K562 (cell line): ENCODE measurements at regions not wholly inside any gene's neighbourhood (a gene's known extent, or its start where the extent isn't known, plus 50 kb on each side); places are given as distances from the start of the nearest gene placed in this dataset.

Experiments used
- ATAC-seq: fragments of 200-7000 bp; cut with Tn5 transposase; 3 replicates; pipeline ENCODE4 v1.9.1; 2020; ENCODE audit warnings: moderate library complexity
- BruUV-seq: library from RNA; stranded (reverse); fragments of 400-500 nt; replicated peaks from 2 replicates; lab custom pipeline; 2021; lab: Mats Ljungman, UMichigan
- CTCF ChIA-PET: fragments of 300-600 bp; formaldehyde crosslinking; extraction: SDS; loops from one replicate; lab custom pipeline; 2021; ENCODE audit warnings: low intra/inter-chr PET ratio; lab: Yijun Ruan, JAX
- POLR2A ChIA-PET: fragments of 300-600, 350-650 bp; sonication (Branson Sonifier 250); formaldehyde crosslinking; extraction: SDS; loops from one replicate; lab custom pipeline; 2021; ENCODE audit warnings: antibody characterized with exemption, inconsistent platforms; lab: Yijun Ruan, JAX
- DNase-seq, 4 experiments: peaks; one replicate each; pipeline versions ENCODE4 v3.0.0 to v3.0.0-alpha.2; 2011 to 2018; ENCODE audit warnings: low spot score in 3 of 4, mixed read lengths in 3 of 4; ENCODE audit errors: extremely low read depth in 1 of 4
- FAIRE-seq: peaks from 2 replicates; lab custom pipeline; 2011; peaks lifted over from hg19 to GRCh38; lab: Jason Lieb, UNC
- H2AFZ ChIP-seq: 2 replicates; pipeline ENCODE4 v1.6.0; 2011; ENCODE audit warnings: low read depth, low read length, control low read depth, inconsistent platforms
- H3K27ac ChIP-seq: fragments of 200-600 bp; 3 replicates; pipeline ENCODE4 v1.8.0; 2011; ENCODE audit warnings: low read depth, mild to moderate bottlenecking, control low read depth, inconsistent platforms, low read length, moderate library complexity, mixed read lengths; ENCODE audit errors: extremely low read depth
- H3K27me3 ChIP-seq, 2 experiments: fragments of 300-600 bp in 1 of 2; 2 replicates in 1 of 2; 3 replicates in 1 of 2; pipeline versions ENCODE4 v1.6.0 to v1.8.0; 2011; ENCODE audit warnings: inconsistent platforms in 2 of 2, low read length in 2 of 2, mild to moderate bottlenecking in 1 of 2, mixed read lengths in 1 of 2, moderate library complexity in 1 of 2; ENCODE audit not compliant: control insufficient read depth in 2 of 2, insufficient read depth in 2 of 2
- H3K36me3 ChIP-seq: fragments of 300-600 bp; 3 replicates; pipeline ENCODE4 v1.8.0; 2011; ENCODE audit warnings: mild to moderate bottlenecking, low read length, inconsistent platforms; ENCODE audit not compliant: control insufficient read depth, insufficient read depth
- H3K4me1 ChIP-seq, 2 experiments: fragments of 200-600 bp in 1 of 2; replicated peaks in 1 of 2; 2 replicates in 1 of 2; 3 replicates in 1 of 2; pipeline versions ENCODE4 v1.5.1 to v1.8.0; 2011; ENCODE audit warnings: inconsistent platforms in 2 of 2, low read length in 2 of 2, mild to moderate bottlenecking in 1 of 2, mixed read lengths in 1 of 2, moderate library complexity in 1 of 2; ENCODE audit not compliant: control insufficient read depth in 2 of 2, insufficient read depth in 2 of 2
- H3K4me2 ChIP-seq: 2 replicates; pipeline ENCODE4 v1.6.1; 2011; ENCODE audit warnings: low read length, control low read depth, inconsistent platforms, mixed read lengths; ENCODE audit not compliant: insufficient read depth
- H3K4me3 ChIP-seq: fragments of 200-600 bp; sonication (generic), shearing (Covaris generic); 2 replicates; pipeline ENCODE4 v1.5.1; 2016; ENCODE audit warnings: control low read depth, inconsistent platforms
- H3K79me2 ChIP-seq: fragments of 200-600 bp; 3 replicates; pipeline ENCODE4 v1.8.0; 2011; ENCODE audit warnings: low read length, inconsistent platforms; ENCODE audit not compliant: control insufficient read depth, insufficient read depth
- H3K9ac ChIP-seq, 2 experiments: 2 replicates each; pipeline versions ENCODE4 v1.6.0 to v1.6.1; 2011; ENCODE audit warnings: low read depth in 2 of 2, low read length in 2 of 2, control low read depth in 1 of 2, inconsistent platforms in 1 of 2, mild to moderate bottlenecking in 1 of 2, mixed read lengths in 1 of 2; ENCODE audit not compliant: insufficient read depth in 1 of 2
- H3K9me1 ChIP-seq: one replicate; pipeline ENCODE4 v1.6.0; 2011; ENCODE audit warnings: inconsistent platforms, mild to moderate bottlenecking, low read length, moderate library complexity; ENCODE audit not compliant: control insufficient read depth, insufficient read depth
- H3K9me3 ChIP-seq: replicated peaks from 2 replicates; pipeline ENCODE4 v1.5.1; 2011; ENCODE audit warnings: low read depth, low read length, inconsistent platforms; ENCODE audit not compliant: control insufficient read depth, insufficient read depth
- H4K20me1 ChIP-seq: replicated peaks from 2 replicates; pipeline ENCODE4 v1.6.1; 2011; ENCODE audit warnings: low read length, inconsistent platforms, mixed read lengths; ENCODE audit not compliant: control insufficient read depth, insufficient read depth
- ETV1 ChIP-seq: fragments of 450-650 bp; conservative IDR thresholded peaks from 2 replicates; pipeline ENCODE4 v1.6.1; 2016; ENCODE audit warnings: missing genetic modification characterization, control low read depth, low read depth, missing compliant biosample characterization
- GATA2 ChIP-seq: sonication (generic); formaldehyde crosslinking; IDR thresholded peaks from 2 replicates; pipeline ENCODE4 v1.4.0; 2020; ENCODE audit warnings: mild to moderate bottlenecking, missing genetic modification reagents
- ILF3 ChIP-seq: fragments of 450-650 bp; IDR thresholded peaks from 2 replicates; pipeline ENCODE4 v1.6.1; 2018; ENCODE audit warnings: antibody characterized with exemption, mild to moderate bottlenecking, moderate library complexity, borderline replicate concordance
- KDM2B ChIP-seq: fragments of 250-450 bp; sonication (Bioruptor Pico); IDR thresholded peaks from 2 replicates; pipeline ENCODE4 v1.8.0; 2021; ENCODE audit warnings: mild to moderate bottlenecking, moderate library complexity
- LEF1 ChIP-seq: fragments of 450-650 bp; IDR thresholded peaks from 2 replicates; pipeline ENCODE4 v1.6.1; 2016; ENCODE audit warnings: mild to moderate bottlenecking
- MYBL2 ChIP-seq, 2 experiments: fragments of 450-650 bp in 1 of 2; sonication (generic) in 1 of 2; formaldehyde crosslinking in 1 of 2; IDR thresholded peaks; 2 replicates each; pipeline versions ENCODE4 v1.6.1 to v1.8.1; 2017 to 2022; ENCODE audit warnings: borderline replicate concordance in 1 of 2, inconsistent platforms in 1 of 2, low read depth in 1 of 2, mild to moderate bottlenecking in 1 of 2, missing genetic modification reagents in 1 of 2, moderate library complexity in 1 of 2
- NELFE ChIP-seq: IDR thresholded peaks from 2 replicates; pipeline ENCODE4 v1.6.1; 2011; ENCODE audit warnings: mild to moderate bottlenecking; ENCODE audit not compliant: insufficient read depth, insufficient read length
- PRMT5 ChIP-seq: sonication (generic); formaldehyde crosslinking; IDR thresholded peaks from 2 replicates; pipeline ENCODE4 v1.5.0; 2020; ENCODE audit warnings: missing genetic modification reagents
- SAFB ChIP-seq: fragments of 200-400 bp; formaldehyde crosslinking; IDR thresholded peaks from 2 replicates; pipeline ENCODE4 v1.6.1; 2017; ENCODE audit warnings: low read depth, low read length, borderline replicate concordance
- TFE3 ChIP-seq: fragments of 450-650 bp; formaldehyde crosslinking; IDR thresholded peaks from 2 replicates; pipeline ENCODE4 v1.4.0; 2020; ENCODE audit warnings: mild to moderate bottlenecking, mixed read lengths
- ZBTB8A ChIP-seq: fragments of 450-650 bp; IDR thresholded peaks from 2 replicates; pipeline ENCODE4 v1.6.1; 2018; ENCODE audit warnings: mild to moderate bottlenecking, moderate library complexity; ENCODE audit not compliant: partially characterized antibody
- ZMIZ1 ChIP-seq, 2 experiments: fragments of 150-350 bp in 1 of 2; IDR thresholded peaks; 2 replicates each; pipeline ENCODE4 v1.6.1; 2012 to 2016; ENCODE audit warnings: low read depth in 2 of 2, low read length in 2 of 2, mild to moderate bottlenecking in 1 of 2, moderate library complexity in 1 of 2
- ZNF280A ChIP-seq: fragments of 450-650 bp; IDR thresholded peaks from 2 replicates; pipeline ENCODE4 v1.6.1; 2018; ENCODE audit warnings: mild to moderate bottlenecking, low read depth; ENCODE audit not compliant: partially characterized antibody
- ZNF511 ChIP-seq: sonication (generic); formaldehyde crosslinking; IDR thresholded peaks from 2 replicates; pipeline ENCODE4 v1.8.0; 2022; ENCODE audit warnings: mild to moderate bottlenecking, missing genetic modification reagents
- ZNF778 ChIP-seq: fragments of 450-650 bp; formaldehyde crosslinking; IDR thresholded peaks from 2 replicates; pipeline ENCODE4 v1.4.0; 2020; ENCODE audit warnings: mild to moderate bottlenecking, moderate library complexity
- ZNF79 ChIP-seq: fragments of 250-450 bp; sonication (Bioruptor Pico); IDR thresholded peaks from 2 replicates; pipeline ENCODE4 v1.4.0; 2020; ENCODE audit warnings: low read depth, mild to moderate bottlenecking, moderate library complexity
- WGBS: fragments of 100-300 bp; shearing (Covaris generic); methylation state at CpG from one replicate; pipeline ENCODE4 v1.1.6; 2016; ENCODE audit warnings: low coverage, mixed read lengths; ENCODE audit not compliant: insufficient coverage; ENCODE audit errors: missing lambda C conversion rate; 5-methylcytosine and 5-hydroxymethylcytosine counted together
- in situ Hi-C: fragments of 300-500 bp; cut with MboI; formaldehyde crosslinking; loops from 4 replicates; pipeline ENCODE4 v1.15.0; 2018; ENCODE audit warnings: inconsistent platforms, mixed read lengths
- intact Hi-C: fragments of 100-400 bp; cut with micrococcal nuclease; formaldehyde crosslinking; loops from 2 replicates; pipeline ENCODE4 v1.14.2; 2022

GRCh38 chr12:23434154-23434553 is 515.3 kb downstream of the SOX5 start:
- Histone ChIP-seq H4K20me1 (no peaks in the 10 kb centered on the region), H3K36me3 (no peaks in the 10 kb centered on the region; the same call in 2 of the 3 replicates), H3K4me1 (no peaks in the 10 kb centered on the region; a peak in 1 of 5 replicates), H3K79me2 (no peaks in the 10 kb centered on the region), H3K9ac (no peak overlapping the region), H3K9me3 (no peaks in the 10 kb centered on the region), H3K4me3 (no peak overlapping the region), H3K9me1 (no peaks in the 10 kb centered on the region), H3K27ac (no peak overlapping the region), H3K27me3 (no peaks in the 10 kb centered on the region), H2AFZ (no peak overlapping the region), H3K4me2 (no peak overlapping the region)
- ATAC-seq (no peak), DNase-seq (no peak), FAIRE-seq (no peak)
- BruUV-seq, result no TSS peak
- ChIA-PET CTCF (no interaction called here), POLR2A (no interaction called here)
- in situ Hi-C loops (no loop called here), intact Hi-C loops (no loop called here)
- WGBS, result 63% methylated on average over 2 of the region's 2 CpGs
- TF ChIP-seq PRMT5 (CRISPR knock-in tag) (no peak), ETV1 (no peak), ZNF79 (CRISPR knock-in tag) (no peak), SAFB (no peak), GATA2 (CRISPR knock-in tag) (no peak), MYBL2 (IDR thresholded peaks at IDR 0.05; ENCODE audit: low read depth) (no peak), MYBL2 (CRISPR knock-in tag; IDR thresholded peaks at IDR 0.05; ENCODE audit: borderline replicate concordance) (no peak), ZBTB8A (no peak), LEF1 (no peak), ZNF280A (no peak), ZNF778 (no peak), ZMIZ1 (IDR thresholded peaks at IDR 0.05; ENCODE audit: low read depth in 2 of 2, low read length in 2 of 2) (no peak), ILF3 (no peak), ZNF511 (CRISPR knock-in tag) (no peak), KDM2B (CRISPR knock-in tag) (no peak), NELFE (no peak), TFE3 (no peak)
